K562 (cell line): ENCODE measurements at regions not wholly inside any gene's neighbourhood (a gene's known extent, or its start where the extent isn't known, plus 50 kb on each side); places are given as distances from the start of the nearest gene placed in this dataset.

Experiments
- MYNN ChIP-seq, 2 experiments: sonication (generic); formaldehyde crosslinking in 1 of 2; IDR thresholded peaks; 2 replicates each; pipeline versions ENCODE4 v1.5.0 to v1.6.1; 2016 to 2020; ENCODE audit warnings: antibody characterized with exemption in 1 of 2, missing genetic modification reagents in 1 of 2
- NBN ChIP-seq: fragments of 450-650 bp; IDR thresholded peaks from 2 replicates; pipeline ENCODE4 v1.6.1; 2016; ENCODE audit warnings: low read depth, mild to moderate bottlenecking
- PBX2 ChIP-seq, 2 experiments: IDR thresholded peaks in 1 of 2; conservative IDR thresholded peaks in 1 of 2; 2 replicates each; pipeline ENCODE4 v1.6.1; 2016; ENCODE audit warnings: low read depth in 2 of 2, mild to moderate bottlenecking in 1 of 2, missing compliant biosample characterization in 1 of 2, missing genetic modification characterization in 1 of 2, moderate library complexity in 1 of 2
- TF ChIP-seq, protein P1 (sequence below), 2 experiments: fragments of 450-650 bp; formaldehyde crosslinking in 1 of 2; IDR thresholded peaks; 2 replicates each; pipeline versions ENCODE4 v1.4.0 to v1.6.1; 2014 to 2020; ENCODE audit warnings: mild to moderate bottlenecking in 2 of 2, borderline replicate concordance in 1 of 2, low read depth in 1 of 2
- TF ChIP-seq, protein P2 (sequence below): fragments of 250-450 bp; sonication (Bioruptor Pico); IDR thresholded peaks from 2 replicates; pipeline ENCODE4 v1.8.0; 2022; ENCODE audit warnings: moderate library complexity, mild to moderate bottlenecking, inconsistent platforms

DNA sequence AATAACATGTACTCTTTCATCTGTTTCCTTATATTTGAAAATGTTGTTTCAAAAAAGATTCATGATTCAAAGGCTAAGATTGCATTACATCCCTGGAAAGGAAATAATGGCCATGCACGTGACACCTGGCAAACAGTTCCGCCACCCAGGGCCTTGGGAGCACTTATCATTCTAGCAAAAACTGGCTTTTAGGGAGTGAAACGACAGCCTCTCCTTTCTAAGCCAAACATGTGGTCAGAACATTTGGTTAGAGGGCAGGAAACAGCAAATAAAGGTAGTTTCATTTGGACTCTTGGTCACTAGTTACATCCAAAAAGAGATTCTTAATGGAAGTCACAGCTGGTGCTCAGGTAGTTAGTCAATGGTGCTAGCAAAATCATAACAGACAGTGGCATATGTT lies 83.5 kb downstream of the FAS start (continued):
- TF ChIP-seq, protein P1, sequence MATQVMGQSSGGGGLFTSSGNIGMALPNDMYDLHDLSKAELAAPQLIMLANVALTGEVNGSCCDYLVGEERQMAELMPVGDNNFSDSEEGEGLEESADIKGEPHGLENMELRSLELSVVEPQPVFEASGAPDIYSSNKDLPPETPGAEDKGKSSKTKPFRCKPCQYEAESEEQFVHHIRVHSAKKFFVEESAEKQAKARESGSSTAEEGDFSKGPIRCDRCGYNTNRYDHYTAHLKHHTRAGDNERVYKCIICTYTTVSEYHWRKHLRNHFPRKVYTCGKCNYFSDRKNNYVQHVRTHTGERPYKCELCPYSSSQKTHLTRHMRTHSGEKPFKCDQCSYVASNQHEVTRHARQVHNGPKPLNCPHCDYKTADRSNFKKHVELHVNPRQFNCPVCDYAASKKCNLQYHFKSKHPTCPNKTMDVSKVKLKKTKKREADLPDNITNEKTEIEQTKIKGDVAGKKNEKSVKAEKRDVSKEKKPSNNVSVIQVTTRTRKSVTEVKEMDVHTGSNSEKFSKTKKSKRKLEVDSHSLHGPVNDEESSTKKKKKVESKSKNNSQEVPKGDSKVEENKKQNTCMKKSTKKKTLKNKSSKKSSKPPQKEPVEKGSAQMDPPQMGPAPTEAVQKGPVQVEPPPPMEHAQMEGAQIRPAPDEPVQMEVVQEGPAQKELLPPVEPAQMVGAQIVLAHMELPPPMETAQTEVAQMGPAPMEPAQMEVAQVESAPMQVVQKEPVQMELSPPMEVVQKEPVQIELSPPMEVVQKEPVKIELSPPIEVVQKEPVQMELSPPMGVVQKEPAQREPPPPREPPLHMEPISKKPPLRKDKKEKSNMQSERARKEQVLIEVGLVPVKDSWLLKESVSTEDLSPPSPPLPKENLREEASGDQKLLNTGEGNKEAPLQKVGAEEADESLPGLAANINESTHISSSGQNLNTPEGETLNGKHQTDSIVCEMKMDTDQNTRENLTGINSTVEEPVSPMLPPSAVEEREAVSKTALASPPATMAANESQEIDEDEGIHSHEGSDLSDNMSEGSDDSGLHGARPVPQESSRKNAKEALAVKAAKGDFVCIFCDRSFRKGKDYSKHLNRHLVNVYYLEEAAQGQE (IDR thresholded peaks at IDR 0.05; ENCODE audit: borderline replicate concordance), result no peak
- TF ChIP-seq, protein P1 (CRISPR knock-in tag; IDR thresholded peaks at IDR 0.05; ENCODE audit: low read depth), result no peak
- TF ChIP-seq MYNN (IDR thresholded peaks at IDR 0.05) (no peak), MYNN (CRISPR knock-in tag; IDR thresholded peaks at IDR 0.05) (no peak), NBN (no peak), PBX2 (CRISPR knock-in tag; IDR thresholded peaks at IDR 0.05; ENCODE audit: low read depth) (no peak), PBX2 (tag; conservative IDR thresholded peaks at IDR 0.05; ENCODE audit: low read depth) (no peak)
- TF ChIP-seq, protein P2, sequence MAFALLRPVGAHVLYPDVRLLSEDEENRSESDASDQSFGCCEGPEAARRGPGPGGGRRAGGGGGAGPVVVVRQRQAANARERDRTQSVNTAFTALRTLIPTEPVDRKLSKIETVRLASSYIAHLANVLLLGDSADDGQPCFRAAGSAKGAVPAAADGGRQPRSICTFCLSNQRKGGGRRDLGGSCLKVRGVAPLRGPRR (CRISPR knock-in tag), result no peak
